ENCODE measurements at regions not wholly inside any gene's neighbourhood (a gene's known extent, or its start where the extent isn't known, plus 50 kb on each side); places are given as distances from the start of the nearest gene placed in this dataset.

GRCh38 chr7:38123494-38123893, 54.6 kb upstream of the STARD3NL start:
- Histone ChIP-seq H3K9me3 (ENCODE audit: insufficient read depth, low read depth, low read length) (no peaks in the 10 kb centered on the region; the same call in 1 of the 2 replicates), H2AFZ (ENCODE audit: low read length) (no peak overlapping the region), H4K20me1 (ENCODE audit: insufficient read depth, low read length, poor library complexity, severe bottlenecking) (no peaks in the 10 kb centered on the region), H3K4me3 (ENCODE audit: low read length, poor library complexity, severe bottlenecking) (no peak overlapping the region), H3K9me2 (replicated peaks; ENCODE audit: low read depth, low read length) (no peaks in the 10 kb centered on the region), H3K4me1 (ENCODE audit: insufficient read depth, low read length, poor library complexity, severe bottlenecking) (no peaks in the 10 kb centered on the region), H3K27me3 (ENCODE audit: insufficient read depth, low read length, poor library complexity, severe bottlenecking) (no peaks in the 10 kb centered on the region), H3F3A (ENCODE audit: low read depth) (no peaks in the 10 kb centered on the region), H3K9ac (ENCODE audit: low read depth, low read length, poor library complexity, severe bottlenecking) (no peak overlapping the region), H3K36me3 (ENCODE audit: insufficient read depth, low read length) (no peaks in the 10 kb centered on the region), H3K79me2 (ENCODE audit: insufficient read depth, low read length) (no peaks in the 10 kb centered on the region), H3K4me2 (ENCODE audit: low read depth, low read length, poor library complexity, severe bottlenecking) (no peak overlapping the region)
- no peak for TF ChIP-seq CTCF (conservative IDR thresholded peaks at IDR 0.05; ENCODE audit: low read length)
- TF ChIP-seq EZH2phosphoT487 (IDR thresholded peaks at IDR 0.05; ENCODE audit: borderline replicate concordance), result no peak

- no peaks in the 10 kb centered on the region for H4K20me1 ChIP-seq (ENCODE audit: insufficient read depth, low read length, poor library complexity, severe bottlenecking)
- peak overlapping the region; percentile 20; the same call in 1 of the 2 replicates for H2AFZ ChIP-seq (ENCODE audit: low read length)
- no peak overlapping the region for H3K9ac ChIP-seq (ENCODE audit: low read depth, low read length, poor library complexity, severe bottlenecking)
- H3K9me2 ChIP-seq (replicated peaks; ENCODE audit: low read depth, low read length), result no peaks in the 10 kb centered on the region
- no peak for TF ChIP-seq EZH2phosphoT487 (IDR thresholded peaks at IDR 0.05; ENCODE audit: borderline replicate concordance)
- TF ChIP-seq CTCF (conservative IDR thresholded peaks at IDR 0.05; ENCODE audit: low read length), result no peak
- no peaks in the 10 kb centered on the region for H3K79me2 ChIP-seq (ENCODE audit: insufficient read depth, low read length)
- H3K27me3 ChIP-seq (ENCODE audit: insufficient read depth, low read length, poor library complexity, severe bottlenecking), result no peaks in the 10 kb centered on the region
- H3K36me3 ChIP-seq (ENCODE audit: insufficient read depth, low read length), result no peaks in the 10 kb centered on the region
- H3K4me2 ChIP-seq (ENCODE audit: low read depth, low read length, poor library complexity, severe bottlenecking), result no peak overlapping the region
- no peaks in the 10 kb centered on the region for H3K9me3 ChIP-seq (ENCODE audit: insufficient read depth, low read depth, low read length)
- no peak overlapping the region for H3K4me3 ChIP-seq (ENCODE audit: low read length, poor library complexity, severe bottlenecking)
- H3F3A ChIP-seq (ENCODE audit: low read depth), result no peaks in the 10 kb centered on the region
- H3K4me1 ChIP-seq (ENCODE audit: insufficient read depth, low read length, poor library complexity, severe bottlenecking), result no peaks in the 10 kb centered on the region
Measured at GRCh38 chr7:38127216-38128207, 50.5 kb upstream of the STARD3NL start.
